SU-DHL-6 (cell line): ENCODE measurements at regions not wholly inside any gene's neighbourhood (a gene's known extent, or its start where the extent isn't known, plus 50 kb on each side); places are given as distances from the start of the nearest gene placed in this dataset.

Experiments used
- H2AFZ ChIP-seq: fragments of 200-600 bp; sonication (generic); 2 replicates; pipeline ENCODE4 v1.6.1; 2014; ENCODE audit warnings: low read depth, mild to moderate bottlenecking, moderate library complexity, mixed read lengths, antibody characterized with exemption, low read length; ENCODE audit not compliant: severe bottlenecking
- H3F3A ChIP-seq: fragments of 200-600 bp; shearing (Covaris generic); 2 replicates; pipeline ENCODE4 v1.6.0; 2016; ENCODE audit warnings: antibody characterized with exemption, mild to moderate bottlenecking; ENCODE audit not compliant: insufficient read depth
- H3K27ac ChIP-seq: fragments of 200-600 bp; sonication (generic); 2 replicates; pipeline ENCODE4 v1.5.1; 2016; ENCODE audit warnings: low read depth, mild to moderate bottlenecking, low read length, moderate library complexity, mixed read lengths
- H3K27me3 ChIP-seq: fragments of 200-600 bp; sonication (generic), shearing (Covaris generic); 2 replicates; pipeline ENCODE4 v1.6.0; 2014; ENCODE audit warnings: mild to moderate bottlenecking, low read length
- H3K36me3 ChIP-seq: fragments of 200-600 bp; sonication (generic); 2 replicates; pipeline ENCODE4 v1.6.1; 2014; ENCODE audit warnings: mild to moderate bottlenecking, low read length, mixed read lengths
- H3K4me2 ChIP-seq: fragments of 300-600, 200-600 bp; shearing (Covaris generic), sonication (generic); 2 replicates; pipeline ENCODE4 v1.6.0; 2014; ENCODE audit warnings: low read length, low read depth, mild to moderate bottlenecking; ENCODE audit not compliant: poor library complexity, severe bottlenecking
- H3K4me3 ChIP-seq: fragments of 200-600 bp; sonication (generic); 2 replicates; pipeline ENCODE4 v1.5.1; 2014; ENCODE audit warnings: antibody characterized with exemption, low read length, mild to moderate bottlenecking, mixed read lengths; ENCODE audit not compliant: insufficient read depth, poor library complexity, severe bottlenecking
- H3K79me2 ChIP-seq: fragments of 200-600 bp; sonication (generic); 2 replicates; pipeline ENCODE4 v1.6.1; 2014; ENCODE audit warnings: mild to moderate bottlenecking, low read length, moderate library complexity; ENCODE audit not compliant: insufficient read depth
- H3K9ac ChIP-seq: fragments of 200-600 bp; sonication (generic); 2 replicates; pipeline ENCODE4 v1.7.0; 2014; ENCODE audit warnings: mild to moderate bottlenecking, low read length
- H3K9me2 ChIP-seq: fragments of 200-600 bp; sonication (generic); replicated peaks from 2 replicates; pipeline ENCODE4 v1.6.1; 2014; ENCODE audit warnings: low read length; ENCODE audit not compliant: insufficient read depth
- H3K9me3 ChIP-seq: fragments of 200-600 bp; sonication (generic); 2 replicates; pipeline ENCODE4 v1.6.1; 2014; ENCODE audit warnings: low read length, mixed read lengths; ENCODE audit not compliant: insufficient read depth
- H4K20me1 ChIP-seq: fragments of 200-600 bp; sonication (generic); 2 replicates; pipeline ENCODE4 v1.6.1; 2014; ENCODE audit warnings: low read depth, mild to moderate bottlenecking, antibody characterized with exemption, low read length, moderate library complexity, mixed read lengths
- CTCF ChIP-seq: fragments of 200-600 bp; sonication (generic); IDR thresholded peaks from one replicate; pipeline ENCODE4 v1.5.1; 2017; ENCODE audit warnings: antibody characterized with exemption, mild to moderate bottlenecking, low read length, moderate library complexity; ENCODE audit not compliant: insufficient read depth, poor library complexity, severe bottlenecking
- EZH2phosphoT487 ChIP-seq: fragments of 200-600 bp; sonication (generic), shearing (Covaris generic); conservative IDR thresholded peaks from 2 replicates; pipeline ENCODE4 v1.6.1; 2018; ENCODE audit warnings: mild to moderate bottlenecking, antibody characterized with exemption, low read length, moderate library complexity, mixed read lengths

- Histone ChIP-seq H3K36me3 (no peaks in the 10 kb centered on the region), H3K9ac (no peak overlapping the region), H3K27ac (no peak overlapping the region), H3K9me2 (no peaks in the 10 kb centered on the region), H3K4me3 (no peak overlapping the region), H3K4me2 (no peak overlapping the region), H3K9me3 (no peaks in the 10 kb centered on the region), H3F3A (no peaks in the 10 kb centered on the region), H4K20me1 (no peaks in the 10 kb centered on the region), H3K27me3 (no peaks in the 10 kb centered on the region), H3K79me2 (no peaks in the 10 kb centered on the region), H2AFZ (no peak overlapping the region)
- TF ChIP-seq CTCF (no peak), EZH2phosphoT487 (no peak)
These were observed 55.5 kb upstream of the STEAP1B start for GRCh38 chr7:22555476-22555875.

- no peaks in the 10 kb centered on the region for H3K79me2 ChIP-seq
- TF ChIP-seq EZH2phosphoT487 (no peak), CTCF (no peak)
- H3K4me2 ChIP-seq: no peak overlapping the region
- no peak overlapping the region for H3K9ac ChIP-seq
- H3K9me2 ChIP-seq: no peaks in the 10 kb centered on the region
- no peak overlapping the region for H3K4me3 ChIP-seq
- no peaks in the 10 kb centered on the region for H3K36me3 ChIP-seq
- H3K9me3 ChIP-seq: no peaks in the 10 kb centered on the region
- no peaks in the 10 kb centered on the region for H3K27me3 ChIP-seq
- H4K20me1 ChIP-seq: no peaks in the 10 kb centered on the region
- no peak overlapping the region for H3K27ac ChIP-seq
- H2AFZ ChIP-seq: no peak overlapping the region
- H3F3A ChIP-seq: no peaks in the 10 kb centered on the region
These were observed 54.2 kb upstream of the STEAP1B start for GRCh38 chr7:22554184-22554583.

- Histone ChIP-seq H3K9me2 (no peaks in the 10 kb centered on the region), H3K36me3 (no peaks in the 10 kb centered on the region), H3F3A (no peaks in the 10 kb centered on the region), H4K20me1 (no peaks in the 10 kb centered on the region), H2AFZ (no peak overlapping the region), H3K4me2 (no peak overlapping the region), H3K27me3 (no peaks in the 10 kb centered on the region), H3K9ac (no peak overlapping the region), H3K27ac (no peak overlapping the region), H3K4me3 (no peak overlapping the region), H3K79me2 (no peaks in the 10 kb centered on the region), H3K9me3 (no peaks in the 10 kb centered on the region)
- no peak for TF ChIP-seq EZH2phosphoT487
- TF ChIP-seq CTCF: no peak
These were observed 52.0 kb upstream of the STEAP1B start for GRCh38 chr7:22551768-22552513.
